ENCODE measurements at regions not wholly inside any gene's neighbourhood (a gene's known extent, or its start where the extent isn't known, plus 50 kb on each side); places are given as distances from the start of the nearest gene placed in this dataset.

GRCh38 chr9:107970726-107971125 lies 481.2 kb upstream of the KLF4 start:
- TF ChIP-seq CTCF (IDR thresholded peaks at IDR 0.05; ENCODE audit: low read depth, low read length, poor library complexity, severe bottlenecking) = no peak
- TF ChIP-seq EZH2phosphoT487 (IDR thresholded peaks at IDR 0.05; ENCODE audit: borderline replicate concordance, low read length) = no peak
